Upper lobe of right lung (tissue), 1 donor: ENCODE measurements at regions not wholly inside any gene's neighbourhood (a gene's known extent, or its start where the extent isn't known, plus 50 kb on each side); places are given as distances from the start of the nearest gene placed in this dataset.

Experiments used
- ATAC-seq: fragments of 200-7000 bp; cut with Tn5 transposase; one replicate; pipeline ENCODE4 v1.9.1; 2020; ENCODE audit warnings: mild to moderate bottlenecking, moderate library complexity
- DNase-seq: peaks from one replicate; pipeline ENCODE4 v3.0.0-alpha.2; 2020
- H3K27ac ChIP-seq: fragments of 200-600 bp; one replicate; pipeline ENCODE4 v1.8.0; 2022
- H3K27me3 ChIP-seq: fragments of 200-600 bp; one replicate; pipeline ENCODE4 v1.8.0; 2022; ENCODE audit warnings: mild to moderate bottlenecking
- H3K36me3 ChIP-seq: fragments of 200-600 bp; one replicate; pipeline ENCODE4 v1.8.0; 2022
- H3K4me1 ChIP-seq: fragments of 200-600 bp; one replicate; pipeline ENCODE4 v1.8.0; 2022
- H3K4me3 ChIP-seq: fragments of 200-600 bp; one replicate; pipeline ENCODE4 v1.8.0; 2022; ENCODE audit warnings: mild to moderate bottlenecking
- H3K9me3 ChIP-seq: fragments of 200-600 bp; one replicate; pipeline ENCODE4 v1.8.0; 2022
- intact Hi-C: fragments of 100-400 bp; cut with DNase I; formaldehyde crosslinking; loops from one replicate; pipeline ENCODE4 v1.11.0; 2022
- TF ChIP-seq, protein P1 (sequence below): fragments of 200-600 bp; IDR thresholded peaks from one replicate; pipeline ENCODE4 v1.8.0; 2022; ENCODE audit warnings: antibody characterized with exemption
- donor health status: DM: no; HTN: yes; CAD: no; lungs with severe emphysema.

DNA sequence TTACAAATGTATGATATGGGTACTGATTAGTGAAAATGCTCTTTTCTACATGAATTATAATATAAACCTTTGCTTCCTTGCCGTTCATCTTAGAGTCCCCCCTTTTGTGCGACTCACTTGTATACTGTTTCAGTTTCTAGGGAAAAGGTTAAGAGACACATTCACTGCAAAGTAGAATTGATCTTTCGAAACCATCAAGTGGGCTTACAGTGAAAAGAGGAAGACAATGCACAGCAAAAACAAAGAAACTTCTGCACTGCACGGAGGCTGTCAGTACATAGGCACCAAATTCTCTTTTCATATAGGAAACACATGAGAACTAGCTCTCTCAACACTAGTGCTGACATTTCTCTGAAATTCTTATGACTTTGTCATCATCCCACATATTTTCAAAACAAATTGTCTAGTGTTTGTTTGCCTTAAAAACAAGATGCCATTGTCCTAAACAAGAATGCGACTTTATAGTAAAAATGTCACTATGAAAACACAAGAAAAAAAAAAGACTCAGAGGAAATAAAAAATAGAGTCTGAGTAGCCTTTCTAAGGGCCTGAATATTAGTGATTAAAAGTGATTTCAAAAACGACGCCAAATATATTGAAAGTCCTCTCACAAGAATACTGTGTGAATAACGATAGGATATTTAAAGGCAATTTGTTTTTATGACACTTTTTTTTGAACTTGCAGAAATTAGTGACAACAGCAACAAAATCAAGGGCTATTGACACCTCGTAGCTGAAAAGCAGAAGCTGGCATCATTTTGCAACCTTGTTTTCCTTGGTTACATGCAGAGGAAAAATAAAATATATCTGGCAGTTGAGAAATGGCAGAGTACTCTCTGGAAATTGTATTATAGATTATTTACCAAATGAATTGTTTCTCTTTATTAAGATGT, 827.0 kb downstream of the BCL11A start:
- DNase-seq (no peak), ATAC-seq (peak; percentile 65)
- TF ChIP-seq, protein P1, sequence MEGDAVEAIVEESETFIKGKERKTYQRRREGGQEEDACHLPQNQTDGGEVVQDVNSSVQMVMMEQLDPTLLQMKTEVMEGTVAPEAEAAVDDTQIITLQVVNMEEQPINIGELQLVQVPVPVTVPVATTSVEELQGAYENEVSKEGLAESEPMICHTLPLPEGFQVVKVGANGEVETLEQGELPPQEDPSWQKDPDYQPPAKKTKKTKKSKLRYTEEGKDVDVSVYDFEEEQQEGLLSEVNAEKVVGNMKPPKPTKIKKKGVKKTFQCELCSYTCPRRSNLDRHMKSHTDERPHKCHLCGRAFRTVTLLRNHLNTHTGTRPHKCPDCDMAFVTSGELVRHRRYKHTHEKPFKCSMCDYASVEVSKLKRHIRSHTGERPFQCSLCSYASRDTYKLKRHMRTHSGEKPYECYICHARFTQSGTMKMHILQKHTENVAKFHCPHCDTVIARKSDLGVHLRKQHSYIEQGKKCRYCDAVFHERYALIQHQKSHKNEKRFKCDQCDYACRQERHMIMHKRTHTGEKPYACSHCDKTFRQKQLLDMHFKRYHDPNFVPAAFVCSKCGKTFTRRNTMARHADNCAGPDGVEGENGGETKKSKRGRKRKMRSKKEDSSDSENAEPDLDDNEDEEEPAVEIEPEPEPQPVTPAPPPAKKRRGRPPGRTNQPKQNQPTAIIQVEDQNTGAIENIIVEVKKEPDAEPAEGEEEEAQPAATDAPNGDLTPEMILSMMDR: no peak

DNA sequence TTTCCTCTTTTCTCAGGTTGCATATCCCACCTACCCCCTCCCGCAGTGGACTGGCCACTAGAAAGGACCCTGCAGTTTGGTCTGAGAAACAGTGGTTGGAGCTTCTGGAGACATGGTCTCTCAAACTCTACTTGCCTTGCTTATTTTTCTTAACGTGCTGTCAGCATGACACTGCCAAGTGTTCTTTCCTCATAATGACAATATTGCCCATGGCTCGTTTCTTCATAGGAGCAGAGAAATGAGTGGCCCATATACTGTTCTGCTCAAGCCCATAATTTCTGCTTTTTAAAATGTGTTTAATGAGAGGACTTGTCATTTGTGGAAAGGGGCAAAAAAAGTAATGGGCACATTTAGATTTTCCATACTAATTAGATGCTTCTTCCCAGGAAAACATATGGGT, 828.7 kb downstream of the BCL11A start:
- H3K4me3 ChIP-seq: no peak overlapping the region
- H3K36me3 ChIP-seq: no peaks in the 10 kb centered on the region
- H3K4me1 ChIP-seq: no peaks in the 10 kb centered on the region
- TF ChIP-seq, protein P1: no peak
- H3K27ac ChIP-seq: no peak overlapping the region
- H3K27me3 ChIP-seq: no peaks in the 10 kb centered on the region
- ATAC-seq (no peak), DNase-seq (no peak)
- intact Hi-C loops: no loop called here
- H3K9me3 ChIP-seq: no peaks in the 10 kb centered on the region

More for the DNA sequence above, 827.0 kb downstream of the BCL11A start:
- no peak overlapping the region for H3K27ac ChIP-seq
- no peaks in the 10 kb centered on the region for H3K36me3 ChIP-seq
- H3K9me3 ChIP-seq: no peaks in the 10 kb centered on the region
- H3K4me3 ChIP-seq: no peak overlapping the region
- no peaks in the 10 kb centered on the region for H3K27me3 ChIP-seq
- no peaks in the 10 kb centered on the region for H3K4me1 ChIP-seq
- intact Hi-C loops: no loop called here

DNA sequence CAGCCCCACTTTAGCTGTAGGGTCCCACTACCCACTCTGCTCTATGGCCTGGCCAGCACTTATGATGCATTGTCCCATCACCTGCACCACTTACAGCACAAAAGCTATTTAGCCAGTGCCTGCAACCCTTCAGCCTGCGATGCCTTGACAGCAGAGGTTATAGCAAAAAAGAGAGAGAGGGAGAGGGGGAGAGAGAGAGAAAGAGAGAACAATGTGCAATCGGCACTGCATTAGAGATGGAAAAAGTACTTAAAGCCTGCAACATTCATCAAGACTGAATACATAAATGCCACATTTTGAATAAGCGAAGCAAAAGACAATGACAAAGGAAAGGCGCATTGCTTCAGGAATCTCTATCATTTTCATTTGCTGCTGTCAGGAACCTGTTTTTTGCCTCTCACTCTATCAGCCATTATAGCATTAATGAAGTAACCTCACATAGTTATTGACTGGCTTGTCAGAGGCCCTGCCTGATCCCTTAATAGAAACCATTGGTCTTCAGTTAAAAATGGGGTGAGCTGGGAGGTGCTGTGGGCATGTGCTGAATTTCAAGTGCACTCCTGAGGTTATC, 833.1 kb downstream of the BCL11A start:
- no peaks in the 10 kb centered on the region for H3K4me1 ChIP-seq
- ATAC-seq (no peak), DNase-seq (no peak)
- H3K27me3 ChIP-seq: no peaks in the 10 kb centered on the region
- H3K27ac ChIP-seq: no peak overlapping the region
- intact Hi-C loops: no loop called here
- no peaks in the 10 kb centered on the region for H3K9me3 ChIP-seq
- no peak overlapping the region for H3K4me3 ChIP-seq
- H3K36me3 ChIP-seq: no peaks in the 10 kb centered on the region
- TF ChIP-seq, protein P1: no peak

DNA sequence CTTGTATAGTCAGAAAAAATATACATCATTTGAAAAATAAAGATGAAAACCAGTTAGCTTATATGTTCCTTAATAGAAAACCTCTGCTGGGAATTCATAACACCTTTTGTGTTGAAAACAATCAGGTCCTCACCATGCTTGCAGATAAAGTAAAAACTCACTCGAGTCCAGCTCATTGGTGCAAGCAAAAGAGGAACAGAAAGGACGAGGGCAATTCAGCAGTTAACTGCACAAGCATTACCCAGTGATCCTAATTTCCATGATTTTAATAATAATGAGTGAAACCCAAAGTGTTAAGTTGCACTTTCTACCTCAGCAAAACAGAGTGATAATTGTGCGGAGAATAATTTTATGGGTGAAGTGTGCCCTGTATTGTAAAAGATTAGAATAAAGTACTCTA, 839.9 kb downstream of the BCL11A start:
- Histone ChIP-seq H3K9me3 (no peaks in the 10 kb centered on the region), H3K4me1 (no peaks in the 10 kb centered on the region), H3K4me3 (no peak overlapping the region), H3K27ac (no peak overlapping the region), H3K36me3 (no peaks in the 10 kb centered on the region), H3K27me3 (no peaks in the 10 kb centered on the region)
- ATAC-seq: no peak
- TF ChIP-seq, protein P1: no peak
- intact Hi-C loops: no loop called here
- DNase-seq: no peak

DNA sequence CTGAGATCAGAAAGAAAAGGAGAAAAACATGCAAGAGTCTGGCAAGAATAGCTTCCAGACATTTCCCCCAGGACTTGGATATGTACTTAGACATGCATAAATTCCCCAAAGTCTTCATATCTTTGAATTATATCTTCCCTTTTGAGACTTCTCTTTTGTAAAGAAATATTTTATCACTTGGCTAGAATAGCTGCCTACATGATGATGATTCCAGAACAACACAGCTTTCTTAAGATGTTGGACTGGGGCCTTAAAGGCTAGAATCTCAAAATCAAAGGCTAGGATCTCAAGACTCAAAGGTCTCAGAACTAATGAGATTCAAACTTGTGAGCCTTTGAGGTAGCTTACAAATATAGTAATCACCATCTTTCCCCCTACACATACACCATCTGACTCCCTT, 842.3 kb downstream of the BCL11A start:
- TF ChIP-seq, protein P1: no peak
- Histone ChIP-seq H3K9me3 (no peaks in the 10 kb centered on the region), H3K36me3 (no peaks in the 10 kb centered on the region), H3K27me3 (no peaks in the 10 kb centered on the region), H3K27ac (no peak overlapping the region), H3K4me1 (no peaks in the 10 kb centered on the region), H3K4me3 (no peak overlapping the region)
- intact Hi-C loops: no loop called here
- ATAC-seq: no peak
- DNase-seq: no peak
